Spinal cord (tissue), 9 donors: ENCODE measurements at regions not wholly inside any gene's neighbourhood (a gene's known extent, or its start where the extent isn't known, plus 50 kb on each side); places are given as distances from the start of the nearest gene placed in this dataset.
A peak's percentile ranks its signal among the peaks of the same experiment; 100 is the strongest.

Experiments used
- DNase-seq, 6 donors: peaks; one replicate each; pipeline versions ENCODE4 v3.0.0 to v3.0.0-alpha.2; 2013 to 2015; ENCODE audit warnings: low spot score in 6 of 6, low read depth in 4 of 6
- H3K27ac ChIP-seq: one replicate; pipeline ENCODE4 v1.5.1; 2013; ENCODE audit warnings: low read depth, low read length, control low read depth
- H3K27me3 ChIP-seq: one replicate; pipeline ENCODE4 v1.6.1; 2013; ENCODE audit warnings: low read length; ENCODE audit not compliant: control insufficient read depth, insufficient read depth
- H3K36me3 ChIP-seq: one replicate; pipeline ENCODE4 v1.6.1; 2013; ENCODE audit warnings: low read length; ENCODE audit not compliant: control insufficient read depth, insufficient read depth
- H3K4me1 ChIP-seq: one replicate; pipeline ENCODE4 v1.6.1; 2013; ENCODE audit warnings: low read length; ENCODE audit not compliant: control insufficient read depth, insufficient read depth
- H3K4me3 ChIP-seq: one replicate; pipeline ENCODE4 v1.5.1; 2013; ENCODE audit warnings: low read depth, low read length, control low read depth
- H3K9me3 ChIP-seq: one replicate; pipeline ENCODE4 v1.6.1; 2013; ENCODE audit warnings: low read length; ENCODE audit not compliant: control insufficient read depth, insufficient read depth
- WGBS: methylation state at CpG from one replicate; pipeline ENCODE4 v1.1.5; 2013; ENCODE audit warnings: missing lambda C conversion rate; ENCODE audit not compliant: insufficient coverage; 5-methylcytosine and 5-hydroxymethylcytosine counted together
- donor health status: healthy.

- no peaks in the 10 kb centered on the region for H3K36me3 ChIP-seq
- no peak overlapping the region for H3K27ac ChIP-seq
- peaks cover 30% of the 10 kb centered on the region for H3K4me1 ChIP-seq
- WGBS = 68% methylated on average over 2 of the region's 4 CpGs
- no peak overlapping the region for H3K4me3 ChIP-seq
- H3K9me3 ChIP-seq = no peaks in the 10 kb centered on the region
- H3K27me3 ChIP-seq = no peaks in the 10 kb centered on the region
- no peak for DNase-seq
These were observed 152.0 kb upstream of the PCBD1 start for GRCh38 chr10:71040343-71040742.

DNA sequence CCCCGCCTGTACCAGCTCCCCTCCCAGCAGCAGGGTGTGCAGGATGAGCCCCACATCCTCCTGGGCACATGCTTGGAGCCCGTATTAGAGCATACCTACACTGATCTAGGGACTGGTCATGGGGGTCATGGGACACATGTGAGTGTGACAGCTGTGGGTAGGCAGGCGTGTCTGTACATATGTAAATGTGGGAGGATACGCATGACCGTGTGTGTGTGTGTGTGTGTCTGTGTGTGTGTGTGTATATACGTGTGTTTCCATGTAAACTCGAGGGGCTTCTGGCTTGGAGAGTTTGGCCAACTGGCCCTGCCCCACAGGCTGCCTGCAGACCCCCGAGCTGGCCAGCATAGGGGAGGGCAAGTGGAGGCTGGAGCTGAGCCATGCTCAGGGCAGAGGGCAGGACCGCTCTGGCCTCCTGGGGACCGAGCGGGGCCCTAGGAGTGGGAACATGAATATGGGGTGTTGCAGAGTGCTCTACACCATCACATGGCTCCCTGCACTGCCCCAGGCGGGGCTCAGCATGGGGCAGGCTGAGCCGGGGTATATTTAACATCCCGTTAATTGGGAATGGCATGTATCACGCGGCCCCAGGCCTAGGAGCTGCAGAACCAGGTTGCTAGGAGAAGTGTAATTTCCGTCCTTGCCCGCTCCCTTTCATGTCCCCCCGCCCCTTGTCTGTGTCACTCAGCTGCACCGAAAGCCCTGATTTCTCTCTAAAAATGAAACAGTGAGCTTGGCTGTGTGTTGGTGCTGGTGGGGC is 152.7 kb upstream of the PCBD1 start:
- H3K4me1 ChIP-seq = peaks cover 37% of the 10 kb centered on the region
- peak in 2 of 6 donors; percentile 47 to 75 for DNase-seq
- no peaks in the 10 kb centered on the region for H3K27me3 ChIP-seq
- no peaks in the 10 kb centered on the region for H3K36me3 ChIP-seq
- H3K27ac ChIP-seq = no peak overlapping the region
- H3K4me3 ChIP-seq = no peak overlapping the region
- WGBS = 50% methylated on average over 13 of the region's 20 CpGs
- H3K9me3 ChIP-seq = no peaks in the 10 kb centered on the region

GRCh38 chr10:71042216-71042615 is 153.9 kb upstream of the PCBD1 start:
- no peak for DNase-seq

DNA sequence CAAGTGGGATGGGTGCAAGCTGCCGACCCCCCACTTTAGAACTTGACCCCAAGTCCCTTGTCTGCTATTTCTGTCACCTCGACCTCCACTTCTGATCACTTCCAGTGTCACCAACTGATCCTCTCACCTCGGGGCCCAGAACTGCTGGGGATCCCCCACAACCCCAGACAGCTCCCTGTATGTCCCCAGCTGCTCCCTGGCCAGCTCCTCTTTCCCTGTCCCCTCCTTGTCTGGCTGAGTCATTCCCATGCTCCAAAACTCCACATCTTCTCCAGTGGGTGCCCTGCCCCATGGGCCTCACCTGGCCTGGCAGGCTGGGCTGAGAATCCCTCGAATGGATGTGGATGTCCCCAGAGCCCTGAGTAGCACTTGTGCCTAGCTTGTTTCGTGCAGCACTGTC is 154.3 kb upstream of the PCBD1 start:
- Histone ChIP-seq H3K4me1 (peaks cover 38% of the 10 kb centered on the region), H3K9me3 (no peaks in the 10 kb centered on the region), H3K4me3 (no peak overlapping the region), H3K27me3 (no peaks in the 10 kb centered on the region), H3K36me3 (no peaks in the 10 kb centered on the region), H3K27ac (no peak overlapping the region)
- WGBS = 84% methylated on average over 5 of the region's 5 CpGs
- DNase-seq = no peak

More at GRCh38 chr10:71042216-71042615, 153.9 kb upstream of the PCBD1 start:
- no peaks in the 10 kb centered on the region for H3K9me3 ChIP-seq
- 56% methylated on average over 2 of the region's 4 CpGs for WGBS
- no peaks in the 10 kb centered on the region for H3K36me3 ChIP-seq
- H3K27me3 ChIP-seq = no peaks in the 10 kb centered on the region
- no peak overlapping the region for H3K4me3 ChIP-seq
- peaks cover 38% of the 10 kb centered on the region for H3K4me1 ChIP-seq
- no peak overlapping the region for H3K27ac ChIP-seq

GRCh38 chr10:71043858-71044257 is 155.5 kb upstream of the PCBD1 start:
- no peak overlapping the region for H3K27ac ChIP-seq
- H3K4me1 ChIP-seq = peaks cover 30% of the 10 kb centered on the region
- 91% methylated on average over 4 of the region's 4 CpGs for WGBS

GRCh38 chr10:71044720-71045119 is 156.4 kb upstream of the PCBD1 start:
- Histone ChIP-seq H3K27me3 (no peaks in the 10 kb centered on the region), H3K4me1 (peaks cover 30% of the 10 kb centered on the region), H3K36me3 (no peaks in the 10 kb centered on the region), H3K27ac (no peak overlapping the region), H3K9me3 (no peaks in the 10 kb centered on the region), H3K4me3 (no peak overlapping the region)
- no peak for DNase-seq
- 73% methylated on average over 2 of the region's 7 CpGs for WGBS

More at GRCh38 chr10:71043858-71044257, 155.5 kb upstream of the PCBD1 start:
- no peak for DNase-seq
- H3K36me3 ChIP-seq = no peaks in the 10 kb centered on the region
- H3K4me3 ChIP-seq = no peak overlapping the region
- H3K27me3 ChIP-seq = no peaks in the 10 kb centered on the region
- H3K9me3 ChIP-seq = no peaks in the 10 kb centered on the region

- Histone ChIP-seq H3K27me3 (no peaks in the 10 kb centered on the region), H3K27ac (no peak overlapping the region), H3K36me3 (no peaks in the 10 kb centered on the region), H3K4me3 (no peak overlapping the region), H3K4me1 (peaks cover 30% of the 10 kb centered on the region), H3K9me3 (no peaks in the 10 kb centered on the region)
- 60% methylated on average over 6 of the region's 10 CpGs for WGBS
- DNase-seq = peak in 1 of 6 donors; percentile 44
These were observed 156.9 kb upstream of the PCBD1 start for GRCh38 chr10:71045204-71045809.

DNA sequence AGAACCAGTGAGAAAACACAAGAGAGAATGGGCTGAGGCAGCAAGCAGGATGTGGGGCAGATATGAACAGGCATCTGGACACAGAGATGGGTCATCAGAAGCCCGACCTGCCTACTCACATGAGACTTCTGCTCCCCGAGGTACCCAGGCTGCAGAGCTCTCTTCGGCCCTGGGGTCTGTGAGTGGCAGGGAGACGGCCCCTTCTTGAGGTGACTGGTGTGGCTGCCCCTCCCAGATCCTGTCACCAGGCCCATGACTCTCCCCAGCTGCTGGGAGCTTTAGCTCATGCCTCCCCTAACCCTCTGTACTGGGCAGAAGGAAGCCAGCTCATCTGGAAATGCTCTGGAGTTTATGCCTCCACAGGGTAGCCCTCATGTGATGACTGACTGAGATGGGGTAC is 157.6 kb upstream of the PCBD1 start:
- Histone ChIP-seq H3K4me3 (no peak overlapping the region), H3K27ac (no peak overlapping the region)
- 70% methylated on average over 2 of the region's 4 CpGs for WGBS

DNA sequence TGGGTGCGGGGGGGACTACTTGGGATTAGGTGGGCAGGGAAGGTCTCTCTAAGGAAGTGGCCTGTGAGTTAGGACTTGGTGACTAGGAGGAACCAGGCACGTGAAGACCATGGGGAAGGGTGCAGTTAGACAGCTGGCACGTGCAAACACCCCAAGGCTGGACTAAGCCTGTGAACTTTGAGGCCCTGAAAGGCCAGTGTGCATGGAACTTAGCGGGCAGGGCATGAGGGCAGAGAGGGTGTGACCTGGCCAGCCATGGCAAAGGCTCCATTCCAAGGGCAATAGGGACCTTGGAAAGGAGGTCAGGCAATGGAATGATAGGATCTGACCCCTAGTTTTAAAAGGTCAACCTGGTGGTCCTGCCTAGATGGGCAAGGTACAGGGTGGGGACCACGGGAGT is 158.4 kb upstream of the PCBD1 start:
- WGBS = 92% methylated on average over 5 of the region's 5 CpGs
- Histone ChIP-seq H3K4me1 (peaks cover 18% of the 10 kb centered on the region), H3K9me3 (no peaks in the 10 kb centered on the region)

More for the DNA sequence above, 157.6 kb upstream of the PCBD1 start:
- no peak for DNase-seq
- Histone ChIP-seq H3K36me3 (no peaks in the 10 kb centered on the region), H3K9me3 (no peaks in the 10 kb centered on the region), H3K4me1 (peaks cover 26% of the 10 kb centered on the region), H3K27me3 (no peaks in the 10 kb centered on the region)

More for the DNA sequence above, 158.4 kb upstream of the PCBD1 start:
- H3K36me3 ChIP-seq = no peaks in the 10 kb centered on the region
- H3K4me3 ChIP-seq = no peak overlapping the region
- DNase-seq = no peak
- no peaks in the 10 kb centered on the region for H3K27me3 ChIP-seq
- no peak overlapping the region for H3K27ac ChIP-seq
